Astrocyte of the cerebellum (primary cell): ENCODE measurements at regions not wholly inside any gene's neighbourhood (a gene's known extent, or its start where the extent isn't known, plus 50 kb on each side); places are given as distances from the start of the nearest gene placed in this dataset.

Source experiments
- DNase-seq: peaks from one replicate; pipeline ENCODE4 v3.0.0-alpha.2; 2011; ENCODE audit warnings: low read depth
- H3K4me3 ChIP-seq: 2 replicates; pipeline ENCODE4 v1.5.1; 2011; ENCODE audit warnings: mild to moderate bottlenecking, low read depth, low read length, moderate library complexity
- CTCF ChIP-seq: IDR thresholded peaks from 2 replicates; pipeline ENCODE4 v1.5.1; 2012; ENCODE audit warnings: low read length, low read depth, moderate library complexity, mild to moderate bottlenecking; ENCODE audit errors: missing control alignments
- in situ Hi-C: cut with HindIII; loops from 2 replicates; pipeline ENCODE4 v1.10.0; 2017; ENCODE audit warnings: low sequenced_read_pairs

- no peak overlapping the region for H3K4me3 ChIP-seq
- in situ Hi-C loops = no loop called here
- no peak for TF ChIP-seq CTCF
- no peak for DNase-seq
These were observed 1092.6 kb upstream of the CDH6 start for GRCh38 chr5:30100929-30101328.

- H3K4me3 ChIP-seq = no peak overlapping the region
- no peak for DNase-seq
- in situ Hi-C loops = no loop called here
- TF ChIP-seq CTCF = no peak
These were observed 1093.3 kb upstream of the CDH6 start for GRCh38 chr5:30100148-30100713.

GRCh38 chr5:30099634-30100033 is 1093.9 kb upstream of the CDH6 start:
- H3K4me3 ChIP-seq = no peak overlapping the region
- peak; percentile 79 for DNase-seq
- no peak for TF ChIP-seq CTCF
- in situ Hi-C loops = no loop called here

- in situ Hi-C loops = no loop called here
- no peak for TF ChIP-seq CTCF
- H3K4me3 ChIP-seq = no peak overlapping the region
- DNase-seq = no peak
These were observed 1094.5 kb upstream of the CDH6 start for GRCh38 chr5:30098940-30099339.

- H3K4me3 ChIP-seq = no peak overlapping the region
- DNase-seq = no peak
- TF ChIP-seq CTCF = no peak
- in situ Hi-C loops = no loop called here
These were observed 1100.9 kb upstream of the CDH6 start for GRCh38 chr5:30092548-30092947.

GRCh38 chr5:30069441-30070263 is 1123.8 kb upstream of the CDH6 start:
- DNase-seq = no peak
- H3K4me3 ChIP-seq = no peak overlapping the region
- in situ Hi-C loops = no loop called here
- no peak for TF ChIP-seq CTCF
